Cardiac muscle cell (in vitro differentiated cells and primary cell): ENCODE measurements at regions not wholly inside any gene's neighbourhood (a gene's known extent, or its start where the extent isn't known, plus 50 kb on each side); places are given as distances from the start of the nearest gene placed in this dataset.

Experiments
- DNase-seq, 2 donors: peaks; one replicate each; pipeline versions ENCODE4 v3.0.0 to v3.0.0-alpha.2; 2010 to 2017; ENCODE audit warnings: low read depth in 1 of 2, low spot score in 1 of 2
- H3K27ac ChIP-seq: fragments of 200-600 bp; sonication (generic); 2 replicates; pipeline ENCODE4 v1.5.1; 2016
- H3K27me3 ChIP-seq: fragments of 200-600 bp; sonication (generic); 2 replicates; pipeline ENCODE4 v1.6.0; 2016; ENCODE audit warnings: control low read depth
- H3K36me3 ChIP-seq: fragments of 200-600 bp; sonication (generic); 2 replicates; pipeline ENCODE4 v1.5.1; 2016; ENCODE audit warnings: control low read depth
- H3K4me1 ChIP-seq: fragments of 200-600 bp; sonication (generic); 2 replicates; pipeline ENCODE4 v1.8.1; 2017; ENCODE audit warnings: low read depth, mild to moderate bottlenecking, mixed run types
- H3K4me3 ChIP-seq: fragments of 200-600 bp; sonication (generic); 2 replicates; pipeline ENCODE4 v1.5.1; 2016; ENCODE audit warnings: mild to moderate bottlenecking
- H3K9me3 ChIP-seq: fragments of 200-600 bp; sonication (generic); 2 replicates; pipeline ENCODE4 v1.5.1; 2017; ENCODE audit warnings: low read depth, mild to moderate bottlenecking, control low read depth
- CTCF ChIP-seq: IDR thresholded peaks from 2 replicates; pipeline ENCODE4 v1.5.1; 2012; ENCODE audit warnings: low read depth, mild to moderate bottlenecking, low read length

DNA sequence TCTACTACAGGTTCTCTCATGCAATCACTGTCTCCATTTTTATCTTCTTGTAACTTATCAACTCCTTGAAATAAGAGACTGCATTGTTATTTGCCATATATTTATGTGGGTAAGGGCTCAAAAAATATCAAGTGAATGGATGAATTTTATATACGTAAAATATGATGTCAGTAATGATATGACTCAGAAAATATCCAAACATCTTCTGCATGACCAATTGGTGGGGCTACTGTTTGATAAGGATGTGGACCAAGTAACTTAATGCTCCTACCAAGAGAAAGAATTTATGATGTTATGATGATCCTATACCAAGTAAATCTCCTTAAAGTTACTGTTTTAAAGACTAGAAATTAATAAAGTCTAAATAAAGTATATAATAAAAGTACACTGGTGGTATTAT is 103.7 kb downstream of the OGFRL1 start:
- DNase-seq, result no peak
- Histone ChIP-seq H3K27ac (no peak overlapping the region), H3K4me3 (no peak overlapping the region), H3K36me3 (no peaks in the 10 kb centered on the region), H3K27me3 (no peaks in the 10 kb centered on the region), H3K4me1 (peaks cover 4% of the 10 kb centered on the region), H3K9me3 (no peaks in the 10 kb centered on the region)
- no peak for TF ChIP-seq CTCF

DNA sequence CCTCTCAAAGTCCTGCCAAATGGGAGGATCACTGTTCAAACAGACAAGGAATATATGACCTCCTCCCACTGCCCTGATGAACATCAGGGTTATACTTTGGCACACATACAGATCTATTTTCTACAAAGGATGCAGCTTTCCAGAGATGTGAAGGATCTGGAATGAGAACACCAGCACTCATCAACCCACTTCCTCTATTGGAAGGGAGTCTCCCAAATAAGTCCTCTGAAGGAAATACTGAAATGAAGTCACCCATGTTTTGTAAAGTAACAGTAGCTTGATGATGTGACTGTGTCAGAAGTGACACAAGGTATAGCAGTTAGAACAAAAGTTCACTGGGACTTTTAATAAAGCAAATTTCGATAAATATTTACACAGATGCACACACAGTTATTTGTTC is 104.9 kb downstream of the OGFRL1 start:
- Histone ChIP-seq H3K4me1 (no peaks in the 10 kb centered on the region), H3K9me3 (no peaks in the 10 kb centered on the region), H3K4me3 (no peak overlapping the region), H3K27me3 (no peaks in the 10 kb centered on the region), H3K27ac (no peak overlapping the region), H3K36me3 (no peaks in the 10 kb centered on the region)
- no peak for TF ChIP-seq CTCF
- DNase-seq, result peak in 1 of 2 donors; percentile 41

GRCh38 chr6:71393981-71394432 is 105.4 kb downstream of the OGFRL1 start:
- DNase-seq, result peak in 1 of 2 donors; percentile 73
- H3K27me3 ChIP-seq, result no peaks in the 10 kb centered on the region
- TF ChIP-seq CTCF, result no peak
- H3K4me3 ChIP-seq, result no peak overlapping the region
- H3K9me3 ChIP-seq, result no peaks in the 10 kb centered on the region
- no peak overlapping the region for H3K27ac ChIP-seq
- H3K4me1 ChIP-seq, result no peaks in the 10 kb centered on the region
- no peaks in the 10 kb centered on the region for H3K36me3 ChIP-seq

GRCh38 chr6:71394926-71395325 is 106.3 kb downstream of the OGFRL1 start:
- Histone ChIP-seq H3K27ac (no peak overlapping the region), H3K9me3 (no peaks in the 10 kb centered on the region), H3K4me3 (no peak overlapping the region)

DNA sequence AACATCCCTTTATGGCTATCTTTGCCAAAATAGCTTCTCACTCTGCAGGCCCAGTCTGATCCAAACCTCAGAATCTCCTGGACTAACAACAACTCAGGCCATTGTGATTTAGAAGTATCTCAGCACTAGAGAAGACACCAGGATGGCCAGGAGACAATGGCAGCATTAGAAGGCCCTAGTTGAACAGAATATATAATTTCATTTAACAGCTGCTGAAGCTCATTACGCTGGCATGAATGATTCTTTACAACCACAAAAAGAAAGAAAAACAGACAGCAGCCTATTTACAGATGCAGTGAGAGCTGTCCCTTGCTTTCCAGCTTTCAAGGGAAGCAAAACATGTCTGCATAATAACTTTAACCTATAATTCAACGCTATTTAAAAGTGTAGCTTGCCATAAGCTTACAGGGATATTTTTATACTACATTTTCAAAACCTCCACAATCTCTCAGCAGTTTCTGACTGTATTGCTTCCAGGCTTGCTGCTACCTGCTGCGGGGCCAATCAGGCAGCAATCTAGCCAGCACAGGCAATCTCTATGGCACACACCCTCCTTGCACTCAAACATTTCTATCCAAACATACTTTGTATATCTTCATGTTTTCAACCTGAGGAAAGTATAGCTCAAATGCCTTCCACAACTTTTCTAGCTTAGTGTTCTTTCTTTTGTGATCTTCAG is 107.3 kb downstream of the OGFRL1 start:
- no peaks in the 10 kb centered on the region for H3K4me1 ChIP-seq
- no peak overlapping the region for H3K27ac ChIP-seq
- TF ChIP-seq CTCF, result no peak
- no peaks in the 10 kb centered on the region for H3K9me3 ChIP-seq
- no peaks in the 10 kb centered on the region for H3K36me3 ChIP-seq
- no peak overlapping the region for H3K4me3 ChIP-seq
- DNase-seq, result no peak
- H3K27me3 ChIP-seq, result no peaks in the 10 kb centered on the region

More at GRCh38 chr6:71394926-71395325, 106.3 kb downstream of the OGFRL1 start:
- Histone ChIP-seq H3K27me3 (no peaks in the 10 kb centered on the region), H3K36me3 (no peaks in the 10 kb centered on the region), H3K4me1 (no peaks in the 10 kb centered on the region)
- TF ChIP-seq CTCF, result no peak
- DNase-seq, result no peak
